Large intestine (tissue), 3 donors: ENCODE measurements at regions not wholly inside any gene's neighbourhood (a gene's known extent, or its start where the extent isn't known, plus 50 kb on each side); places are given as distances from the start of the nearest gene placed in this dataset.

Experiments used
- DNase-seq, 2 donors: peaks; one replicate each; pipeline versions ENCODE4 v3.0.0 to v3.0.0-alpha.2; 2013
- H3K27ac ChIP-seq: one replicate; pipeline ENCODE4 v1.5.1; 2013; ENCODE audit warnings: low read length
- H3K27me3 ChIP-seq: 2 replicates; pipeline ENCODE4 v1.6.1; 2013; ENCODE audit warnings: low read length; ENCODE audit not compliant: control insufficient read depth, insufficient read depth
- H3K36me3 ChIP-seq: 2 replicates; pipeline ENCODE4 v1.6.1; 2013; ENCODE audit warnings: low read length; ENCODE audit not compliant: control insufficient read depth, insufficient read depth
- H3K4me1 ChIP-seq: one replicate; pipeline ENCODE4 v1.6.1; 2013; ENCODE audit warnings: low read length; ENCODE audit not compliant: control insufficient read depth, insufficient read depth
- H3K4me3 ChIP-seq: one replicate; pipeline ENCODE4 v1.5.1; 2013; ENCODE audit warnings: low read length
- H3K9me3 ChIP-seq: one replicate; pipeline ENCODE4 v1.6.1; 2013; ENCODE audit warnings: mild to moderate bottlenecking, low read depth, low read length, moderate library complexity; ENCODE audit not compliant: control insufficient read depth
- WGBS: methylation state at CpG from one replicate; pipeline ENCODE4 v1.1.5; 2013; ENCODE audit warnings: low lambda C conversion rate; ENCODE audit not compliant: insufficient coverage; 5-methylcytosine and 5-hydroxymethylcytosine counted together

DNA sequence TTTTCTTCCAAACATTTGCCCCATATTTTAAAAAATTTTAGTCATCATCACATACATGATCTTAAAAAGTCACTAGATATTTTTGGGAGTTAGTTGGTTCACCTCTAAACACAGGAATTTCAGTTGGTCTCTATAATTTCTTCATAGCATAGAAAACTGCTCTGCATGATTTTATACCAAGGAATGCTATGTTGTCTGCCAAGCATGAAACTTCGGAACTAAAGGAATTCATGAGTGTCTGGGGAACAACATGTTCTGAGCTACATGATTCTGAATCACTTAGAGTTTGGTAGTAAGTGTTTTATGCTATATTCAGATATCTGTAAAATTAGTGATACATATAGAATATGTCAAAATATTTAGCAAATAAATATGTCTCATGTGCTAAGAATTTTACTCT is 957.8 kb downstream of the GATA3 start:
- no CpG with 5 or more reads among the region's 1 CpG for WGBS
- Histone ChIP-seq H3K9me3 (no peaks in the 10 kb centered on the region), H3K4me3 (no peak overlapping the region), H3K4me1 (no peaks in the 10 kb centered on the region), H3K27me3 (no peaks in the 10 kb centered on the region), H3K36me3 (no peaks in the 10 kb centered on the region), H3K27ac (no peak overlapping the region)
- no peak for DNase-seq

GRCh38 chr10:9015005-9015404 is 960.5 kb downstream of the GATA3 start:
- H3K4me3 ChIP-seq, result no peak overlapping the region
- no peaks in the 10 kb centered on the region for H3K27me3 ChIP-seq
- no peak for DNase-seq
- H3K36me3 ChIP-seq, result no peaks in the 10 kb centered on the region
- 83% methylated on average over 2 of the region's 2 CpGs for WGBS
- no peaks in the 10 kb centered on the region for H3K4me1 ChIP-seq
- H3K27ac ChIP-seq, result no peak overlapping the region
- H3K9me3 ChIP-seq, result no peaks in the 10 kb centered on the region

- Histone ChIP-seq H3K4me1 (no peaks in the 10 kb centered on the region), H3K36me3 (no peaks in the 10 kb centered on the region), H3K27ac (no peak overlapping the region), H3K27me3 (no peaks in the 10 kb centered on the region), H3K9me3 (no peaks in the 10 kb centered on the region), H3K4me3 (no peak overlapping the region)
- no peak for DNase-seq
- no CpG with 5 or more reads among the region's 2 CpGs for WGBS
Observed at GRCh38 chr10:9015447-9015846, 961.0 kb downstream of the GATA3 start.

GRCh38 chr10:9016930-9017329 is 962.4 kb downstream of the GATA3 start:
- H3K4me3 ChIP-seq, result no peak overlapping the region
- no CpG with 5 or more reads among the region's 4 CpGs for WGBS
- H3K36me3 ChIP-seq, result no peaks in the 10 kb centered on the region
- no peaks in the 10 kb centered on the region for H3K4me1 ChIP-seq
- no peaks in the 10 kb centered on the region for H3K9me3 ChIP-seq
- H3K27ac ChIP-seq, result no peak overlapping the region
- DNase-seq, result no peak
- H3K27me3 ChIP-seq, result no peaks in the 10 kb centered on the region

- H3K27ac ChIP-seq, result no peak overlapping the region
- WGBS, result 50% methylated on average over 1 of the region's 7 CpGs
- DNase-seq, result no peak
- H3K36me3 ChIP-seq, result no peaks in the 10 kb centered on the region
- no peak overlapping the region for H3K4me3 ChIP-seq
- no peaks in the 10 kb centered on the region for H3K4me1 ChIP-seq
- no peaks in the 10 kb centered on the region for H3K9me3 ChIP-seq
- H3K27me3 ChIP-seq, result no peaks in the 10 kb centered on the region
Observed at GRCh38 chr10:9018195-9019173, 964.0 kb downstream of the GATA3 start.

GRCh38 chr10:9023206-9023605 is 968.7 kb downstream of the GATA3 start:
- H3K4me3 ChIP-seq, result no peak overlapping the region
- no peaks in the 10 kb centered on the region for H3K4me1 ChIP-seq
- H3K9me3 ChIP-seq, result no peaks in the 10 kb centered on the region
- no peak overlapping the region for H3K27ac ChIP-seq
- 85% methylated on average over 2 of the region's 3 CpGs for WGBS
- DNase-seq, result no peak
- H3K36me3 ChIP-seq, result no peaks in the 10 kb centered on the region
- H3K27me3 ChIP-seq, result no peaks in the 10 kb centered on the region

DNA sequence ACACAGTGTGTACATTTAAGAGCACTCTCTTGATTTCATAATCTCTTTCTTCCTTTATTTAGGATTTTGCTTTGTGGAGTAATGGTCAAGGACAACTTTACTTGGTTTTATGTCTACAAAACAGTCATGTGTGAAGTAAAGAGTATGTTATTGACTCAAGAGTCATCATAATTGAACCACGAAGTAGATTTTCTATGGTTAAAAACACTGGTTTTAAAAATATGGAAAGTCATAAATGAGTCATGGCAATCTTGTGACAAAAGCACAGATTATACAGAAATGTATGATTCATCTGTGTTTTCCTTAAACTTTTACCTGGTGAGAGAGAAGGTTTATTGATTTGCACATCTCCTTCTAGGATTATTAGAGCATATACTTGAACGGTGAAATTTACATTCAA is 969.7 kb downstream of the GATA3 start:
- no peaks in the 10 kb centered on the region for H3K36me3 ChIP-seq
- H3K27ac ChIP-seq, result no peak overlapping the region
- DNase-seq, result no peak
- H3K4me1 ChIP-seq, result no peaks in the 10 kb centered on the region
- no peaks in the 10 kb centered on the region for H3K9me3 ChIP-seq
- H3K27me3 ChIP-seq, result no peaks in the 10 kb centered on the region
- no peak overlapping the region for H3K4me3 ChIP-seq
- 73% methylated on average over 2 of the region's 2 CpGs for WGBS

- DNase-seq, result no peak
- Histone ChIP-seq H3K27me3 (no peaks in the 10 kb centered on the region), H3K4me3 (no peak overlapping the region), H3K36me3 (no peaks in the 10 kb centered on the region), H3K4me1 (no peaks in the 10 kb centered on the region), H3K9me3 (no peaks in the 10 kb centered on the region), H3K27ac (no peak overlapping the region)
Observed at GRCh38 chr10:9028231-9028630, 973.7 kb downstream of the GATA3 start.

DNA sequence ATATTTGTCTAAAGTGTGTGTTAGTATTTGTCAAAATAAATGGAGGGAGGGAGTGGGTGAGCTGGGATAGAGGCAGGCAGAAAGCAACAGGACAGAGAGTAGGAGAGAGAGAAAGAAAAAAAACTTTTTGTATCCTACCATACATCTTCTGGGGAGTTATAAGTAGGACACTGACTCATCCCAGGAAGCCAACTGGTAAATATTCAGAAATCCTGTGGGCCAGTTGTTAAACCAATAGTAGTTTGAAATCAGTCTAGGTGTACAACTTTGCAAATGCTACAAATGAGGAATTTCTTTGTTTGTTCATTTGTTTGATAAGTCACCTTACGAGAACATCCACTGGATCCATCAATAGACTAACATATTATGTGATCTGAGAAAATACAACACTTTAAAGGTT is 980.9 kb downstream of the GATA3 start:
- no peaks in the 10 kb centered on the region for H3K27me3 ChIP-seq
- no CpG with 5 or more reads among the region's 1 CpG for WGBS

DNA sequence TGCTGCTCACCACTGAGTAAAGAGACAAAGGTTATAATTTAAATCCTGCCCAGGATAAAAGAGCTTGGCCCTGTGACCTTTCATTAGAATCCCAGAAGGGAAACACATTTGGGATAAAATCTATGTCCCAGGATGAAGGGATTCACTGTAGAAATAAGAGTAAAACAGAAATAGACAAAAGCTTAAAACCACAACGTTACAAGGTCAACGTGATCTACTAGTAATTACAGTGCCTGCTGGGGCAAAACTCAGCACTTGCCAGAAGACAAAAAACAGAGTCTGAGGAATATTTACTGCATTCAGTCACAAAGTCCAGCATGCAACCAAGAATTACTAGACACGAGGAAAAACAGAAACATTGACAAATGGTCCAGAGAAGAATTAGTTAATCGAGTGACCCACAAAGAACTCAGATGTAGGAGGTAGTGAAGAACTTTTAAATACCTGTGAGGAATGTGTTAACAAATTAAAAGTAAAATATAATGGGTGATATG is 982.3 kb downstream of the GATA3 start:
- WGBS, result 94% methylated on average over 2 of the region's 4 CpGs
- Histone ChIP-seq H3K36me3 (no peaks in the 10 kb centered on the region), H3K9me3 (no peaks in the 10 kb centered on the region), H3K27me3 (no peaks in the 10 kb centered on the region), H3K27ac (no peak overlapping the region), H3K4me3 (no peak overlapping the region), H3K4me1 (no peaks in the 10 kb centered on the region)
- no peak for DNase-seq

More for the DNA sequence above, 980.9 kb downstream of the GATA3 start:
- Histone ChIP-seq H3K27ac (no peak overlapping the region), H3K9me3 (no peaks in the 10 kb centered on the region), H3K36me3 (no peaks in the 10 kb centered on the region), H3K4me3 (no peak overlapping the region), H3K4me1 (no peaks in the 10 kb centered on the region)
- DNase-seq, result no peak
